ENCODE measurements at regions not wholly inside any gene's neighbourhood (a gene's known extent, or its start where the extent isn't known, plus 50 kb on each side); places are given as distances from the start of the nearest gene placed in this dataset.

DNA sequence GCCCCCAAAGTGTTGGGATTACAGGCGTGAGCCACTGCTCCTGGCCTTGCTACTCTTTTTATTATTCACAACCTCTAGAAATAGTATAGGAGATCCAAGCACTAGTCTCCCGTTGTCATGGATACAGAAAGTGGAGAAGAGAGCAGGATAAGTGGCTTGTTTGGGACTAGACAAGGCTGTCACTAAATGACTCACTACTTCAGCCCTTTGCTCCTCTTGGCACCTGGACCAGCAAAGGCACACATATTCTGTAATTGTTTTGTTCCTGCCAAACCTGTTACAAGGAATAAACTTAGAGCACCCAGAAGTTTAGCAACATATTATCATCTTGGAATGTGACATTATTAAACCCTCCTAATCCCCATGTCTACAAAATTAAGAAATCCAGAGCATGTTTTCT is 427.2 kb upstream of the THBS1 start:
- Histone ChIP-seq H4K20me1 (replicated peaks; ENCODE audit: control insufficient read depth, extremely low read depth, insufficient read depth, low read length) (no peaks in the 10 kb centered on the region), H3K4me1 (ENCODE audit: control insufficient read depth, extremely low read depth, insufficient read depth, low read length) (no peaks in the 10 kb centered on the region)
- POLR2A ChIA-PET, result no interaction called here

More for the DNA sequence above, 427.2 kb upstream of the THBS1 start:
- H3K4me2 ChIP-seq (ENCODE audit: insufficient read depth, low read length), result no peak overlapping the region
- H3K36me3 ChIP-seq (ENCODE audit: control insufficient read depth in 2 of 2, extremely low read depth in 1 of 2, insufficient read depth in 2 of 2, low read length in 2 of 2), result no peaks in the 10 kb centered on the region
- intact Hi-C loops (cut with micrococcal nuclease) (no loop called here), dilution Hi-C loops (cut with MboI; ENCODE audit: extremely low pct_ligation_motif_present, low sequenced_read_pairs) (no loop called here)
- no peaks in the 10 kb centered on the region for H3K9me1 ChIP-seq (replicated peaks; ENCODE audit: control insufficient read depth, extremely low read depth, insufficient read depth, low read length)
- H3K9ac ChIP-seq (replicated peaks; ENCODE audit: extremely low read depth, insufficient read depth, low read length), result no peak overlapping the region
- DNase-seq (ENCODE audit: low read depth, low spot score), result no peak
- BruUV-seq (replicated peaks), result no TSS peak
- CTCF ChIA-PET, result interaction anchor here (1.6 kb wide), 1 partner anchor 22 kb away, joined by 3 read pairs; no protein-coding TSS in a partner anchor
- H3K27ac ChIP-seq (ENCODE audit: insufficient read depth, low read depth, low read length), result no peak overlapping the region
- no peaks in the 10 kb centered on the region for H3K27me3 ChIP-seq (ENCODE audit: control insufficient read depth in 2 of 2, insufficient read depth in 2 of 2, low read length in 2 of 2)
- no peak for FAIRE-seq
- H2AFZ ChIP-seq (ENCODE audit: low read depth, low read length), result no peak overlapping the region
- H3K79me2 ChIP-seq (ENCODE audit: control insufficient read depth, insufficient read depth, low read length), result no peaks in the 10 kb centered on the region
- no peak overlapping the region for H3K4me3 ChIP-seq (replicated peaks in 1 of 3; ENCODE audit: insufficient read depth in 1 of 3, low read depth in 1 of 3, low read length in 3 of 3)
- TF ChIP-seq, protein P1, sequence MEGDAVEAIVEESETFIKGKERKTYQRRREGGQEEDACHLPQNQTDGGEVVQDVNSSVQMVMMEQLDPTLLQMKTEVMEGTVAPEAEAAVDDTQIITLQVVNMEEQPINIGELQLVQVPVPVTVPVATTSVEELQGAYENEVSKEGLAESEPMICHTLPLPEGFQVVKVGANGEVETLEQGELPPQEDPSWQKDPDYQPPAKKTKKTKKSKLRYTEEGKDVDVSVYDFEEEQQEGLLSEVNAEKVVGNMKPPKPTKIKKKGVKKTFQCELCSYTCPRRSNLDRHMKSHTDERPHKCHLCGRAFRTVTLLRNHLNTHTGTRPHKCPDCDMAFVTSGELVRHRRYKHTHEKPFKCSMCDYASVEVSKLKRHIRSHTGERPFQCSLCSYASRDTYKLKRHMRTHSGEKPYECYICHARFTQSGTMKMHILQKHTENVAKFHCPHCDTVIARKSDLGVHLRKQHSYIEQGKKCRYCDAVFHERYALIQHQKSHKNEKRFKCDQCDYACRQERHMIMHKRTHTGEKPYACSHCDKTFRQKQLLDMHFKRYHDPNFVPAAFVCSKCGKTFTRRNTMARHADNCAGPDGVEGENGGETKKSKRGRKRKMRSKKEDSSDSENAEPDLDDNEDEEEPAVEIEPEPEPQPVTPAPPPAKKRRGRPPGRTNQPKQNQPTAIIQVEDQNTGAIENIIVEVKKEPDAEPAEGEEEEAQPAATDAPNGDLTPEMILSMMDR (IDR thresholded peaks at IDR 0.05; ENCODE audit: extremely low read depth in 1 of 2, insufficient read depth in 1 of 2, low read depth in 1 of 2, low read length in 2 of 2), result no peak
- TF ChIP-seq, protein P2, sequence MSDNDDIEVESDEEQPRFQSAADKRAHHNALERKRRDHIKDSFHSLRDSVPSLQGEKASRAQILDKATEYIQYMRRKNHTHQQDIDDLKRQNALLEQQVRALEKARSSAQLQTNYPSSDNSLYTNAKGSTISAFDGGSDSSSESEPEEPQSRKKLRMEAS (IDR thresholded peaks at IDR 0.05; ENCODE audit: insufficient read depth, insufficient read length), result no peak
- TF ChIP-seq MYC (IDR thresholded peaks at IDR 0.05; ENCODE audit: low read depth, low read length) (no peak), JUN (IDR thresholded peaks at IDR 0.05; ENCODE audit: borderline replicate concordance, insufficient read depth, insufficient read length, low read depth) (no peak), EZH2 (IDR thresholded peaks at IDR 0.05; ENCODE audit: borderline replicate concordance, low read depth, low read length, severe bottlenecking) (no peak), POLR2A (IDR thresholded peaks at IDR 0.05; ENCODE audit: low read depth, low read length) (no peak), POLR2AphosphoS5 (IDR thresholded peaks at IDR 0.05; ENCODE audit: insufficient read depth, low read depth, low read length) (no peak), GATA2 (IDR thresholded peaks at IDR 0.05; ENCODE audit: insufficient read depth, insufficient read length, low read depth, low read length) (no peak), FOS (IDR thresholded peaks at IDR 0.05; ENCODE audit: borderline replicate concordance, insufficient read depth, low read length) (no peak)
- H3K9me3 ChIP-seq (replicated peaks; ENCODE audit: control insufficient read depth, insufficient read depth, low read length), result no peaks in the 10 kb centered on the region

Data from endothelial cell of umbilical vein (primary cell).